ENCODE measurements at regions not wholly inside any gene's neighbourhood (a gene's known extent, or its start where the extent isn't known, plus 50 kb on each side); places are given as distances from the start of the nearest gene placed in this dataset.

- Histone ChIP-seq H3K27me3 (no peaks in the 10 kb centered on the region), H3K27ac (no peak overlapping the region), H3K36me3 (replicated peaks in 1 of 2) (no peaks in the 10 kb centered on the region), H3K4me1 (replicated peaks in 1 of 2) (no peaks in the 10 kb centered on the region), H3K4me3 (no peak overlapping the region), H3K9me3 (replicated peaks in 1 of 3) (no peaks in the 10 kb centered on the region)
- 61 to 72% (median 67%) methylated on average over 4 of the region's 4 CpGs for WGBS, 4 donors
- no peak for DNase-seq
- TF ChIP-seq POLR2A (IDR thresholded peaks at IDR 0.05): no peak
- TF ChIP-seq, protein P1, sequence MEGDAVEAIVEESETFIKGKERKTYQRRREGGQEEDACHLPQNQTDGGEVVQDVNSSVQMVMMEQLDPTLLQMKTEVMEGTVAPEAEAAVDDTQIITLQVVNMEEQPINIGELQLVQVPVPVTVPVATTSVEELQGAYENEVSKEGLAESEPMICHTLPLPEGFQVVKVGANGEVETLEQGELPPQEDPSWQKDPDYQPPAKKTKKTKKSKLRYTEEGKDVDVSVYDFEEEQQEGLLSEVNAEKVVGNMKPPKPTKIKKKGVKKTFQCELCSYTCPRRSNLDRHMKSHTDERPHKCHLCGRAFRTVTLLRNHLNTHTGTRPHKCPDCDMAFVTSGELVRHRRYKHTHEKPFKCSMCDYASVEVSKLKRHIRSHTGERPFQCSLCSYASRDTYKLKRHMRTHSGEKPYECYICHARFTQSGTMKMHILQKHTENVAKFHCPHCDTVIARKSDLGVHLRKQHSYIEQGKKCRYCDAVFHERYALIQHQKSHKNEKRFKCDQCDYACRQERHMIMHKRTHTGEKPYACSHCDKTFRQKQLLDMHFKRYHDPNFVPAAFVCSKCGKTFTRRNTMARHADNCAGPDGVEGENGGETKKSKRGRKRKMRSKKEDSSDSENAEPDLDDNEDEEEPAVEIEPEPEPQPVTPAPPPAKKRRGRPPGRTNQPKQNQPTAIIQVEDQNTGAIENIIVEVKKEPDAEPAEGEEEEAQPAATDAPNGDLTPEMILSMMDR (IDR thresholded peaks at IDR 0.05): no peak
- intact Hi-C loops (cut with DNase I): no loop called here
Measured at GRCh38 chr13:31069808-31070534, 91.7 kb downstream of the HSPH1 start.

GRCh38 chr13:31068119-31068423 is 93.6 kb downstream of the HSPH1 start:
- no peak for DNase-seq
- H3K36me3 ChIP-seq (replicated peaks in 1 of 2): no peaks in the 10 kb centered on the region
- H3K27ac ChIP-seq: no peak overlapping the region
- H3K4me1 ChIP-seq (replicated peaks in 1 of 2): no peaks in the 10 kb centered on the region
- intact Hi-C loops (cut with DNase I): no loop called here
- H3K4me3 ChIP-seq: no peak overlapping the region
- WGBS, 4 donors: 79 to 91% (median 82%) methylated on average over 3 to 4 of the region's 4 CpGs
- H3K9me3 ChIP-seq (replicated peaks in 1 of 3): no peaks in the 10 kb centered on the region
- no peak for TF ChIP-seq POLR2A (IDR thresholded peaks at IDR 0.05)
- TF ChIP-seq, protein P1 (IDR thresholded peaks at IDR 0.05): no peak
- H3K27me3 ChIP-seq: no peaks in the 10 kb centered on the region

- intact Hi-C loops (cut with DNase I): no loop called here
- 76 to 86% (median 81%) methylated on average over 8 of the region's 8 CpGs for WGBS, 4 donors
- DNase-seq: peak in 1 of 7 donors; percentile 48
- Histone ChIP-seq H3K36me3 (replicated peaks in 1 of 2) (no peaks in the 10 kb centered on the region), H3K9me3 (replicated peaks in 1 of 3) (no peaks in the 10 kb centered on the region), H3K27ac (no peak overlapping the region), H3K4me1 (replicated peaks in 1 of 2) (no peaks in the 10 kb centered on the region), H3K4me3 (no peak overlapping the region), H3K27me3 (no peaks in the 10 kb centered on the region)
- TF ChIP-seq, protein P1 (IDR thresholded peaks at IDR 0.05): no peak
- TF ChIP-seq POLR2A (IDR thresholded peaks at IDR 0.05): no peak
Measured at GRCh38 chr13:31067416-31068118, 94.1 kb downstream of the HSPH1 start.

- no peak for DNase-seq
- no peak for TF ChIP-seq POLR2A (IDR thresholded peaks at IDR 0.05)
- TF ChIP-seq, protein P1 (IDR thresholded peaks at IDR 0.05): no peak
- Histone ChIP-seq H3K27ac (no peak overlapping the region), H3K27me3 (no peaks in the 10 kb centered on the region), H3K4me3 (no peak overlapping the region), H3K4me1 (replicated peaks in 1 of 2) (no peaks in the 10 kb centered on the region), H3K9me3 (replicated peaks in 1 of 3) (no peaks in the 10 kb centered on the region), H3K36me3 (replicated peaks in 1 of 2) (no peaks in the 10 kb centered on the region)
- intact Hi-C loops (cut with DNase I): no loop called here
- WGBS, 4 donors: 78 to 87% (median 83%) methylated on average over 4 of the region's 4 CpGs
Measured at GRCh38 chr13:31064636-31065035, 97.1 kb downstream of the HSPH1 start.
